ENCODE measurements at regions not wholly inside any gene's neighbourhood (a gene's known extent, or its start where the extent isn't known, plus 50 kb on each side); places are given as distances from the start of the nearest gene placed in this dataset.

GRCh38 chr1:55839626-55840025 is 624.5 kb upstream of the USP24 start:
- DNase-seq, result no peak
- Histone ChIP-seq H3K36me3 (ENCODE audit: control insufficient read depth, insufficient read depth, low read length) (no peaks in the 10 kb centered on the region), H3K4me1 (ENCODE audit: control insufficient read depth, insufficient read depth, low read length) (no peaks in the 10 kb centered on the region), H3K9me3 (replicated peaks; ENCODE audit: control insufficient read depth, low read depth, low read length) (no peaks in the 10 kb centered on the region), H3K27me3 (ENCODE audit: control insufficient read depth, insufficient read depth, low read length) (no peaks in the 10 kb centered on the region), H3K4me3 (ENCODE audit: low read length) (no peak overlapping the region), H3K27ac (ENCODE audit: low read length) (no peak overlapping the region)
- WGBS (ENCODE audit: insufficient coverage), result 94% methylated on average over 2 of the region's 5 CpGs

GRCh38 chr1:55839221-55839620 is 624.1 kb upstream of the USP24 start:
- no peaks in the 10 kb centered on the region for H3K36me3 ChIP-seq (ENCODE audit: control insufficient read depth, insufficient read depth, low read length)
- WGBS (ENCODE audit: insufficient coverage), result 100% methylated on average over 1 of the region's 1 CpG
- H3K9me3 ChIP-seq (replicated peaks; ENCODE audit: control insufficient read depth, low read depth, low read length), result no peaks in the 10 kb centered on the region
- no peak overlapping the region for H3K27ac ChIP-seq (ENCODE audit: low read length)
- no peaks in the 10 kb centered on the region for H3K4me1 ChIP-seq (ENCODE audit: control insufficient read depth, insufficient read depth, low read length)
- H3K4me3 ChIP-seq (ENCODE audit: low read length), result no peak overlapping the region
- DNase-seq, result no peak
- no peaks in the 10 kb centered on the region for H3K27me3 ChIP-seq (ENCODE audit: control insufficient read depth, insufficient read depth, low read length)

- Histone ChIP-seq H3K36me3 (ENCODE audit: control insufficient read depth, insufficient read depth, low read length) (no peaks in the 10 kb centered on the region), H3K4me3 (ENCODE audit: low read length) (no peak overlapping the region), H3K9me3 (replicated peaks; ENCODE audit: control insufficient read depth, low read depth, low read length) (no peaks in the 10 kb centered on the region), H3K27me3 (ENCODE audit: control insufficient read depth, insufficient read depth, low read length) (no peaks in the 10 kb centered on the region), H3K4me1 (ENCODE audit: control insufficient read depth, insufficient read depth, low read length) (peaks cover 4% of the 10 kb centered on the region), H3K27ac (ENCODE audit: low read length) (no peak overlapping the region)
- DNase-seq, result no peak
- 86% methylated on average over 2 of the region's 3 CpGs for WGBS (ENCODE audit: insufficient coverage)
Measured at GRCh38 chr1:55836086-55836485, 620.9 kb upstream of the USP24 start.

GRCh38 chr1:55833529-55834091 is 618.4 kb upstream of the USP24 start:
- H3K9me3 ChIP-seq (replicated peaks; ENCODE audit: control insufficient read depth, low read depth, low read length), result no peaks in the 10 kb centered on the region
- no peaks in the 10 kb centered on the region for H3K36me3 ChIP-seq (ENCODE audit: control insufficient read depth, insufficient read depth, low read length)
- no CpG with 5 or more reads among the region's 2 CpGs for WGBS (ENCODE audit: insufficient coverage)
- peak; percentile 85 for DNase-seq
- no peak overlapping the region for H3K4me3 ChIP-seq (ENCODE audit: low read length)
- H3K4me1 ChIP-seq (ENCODE audit: control insufficient read depth, insufficient read depth, low read length), result peaks cover 4% of the 10 kb centered on the region
- peak overlapping the region; percentile 82 for H3K27ac ChIP-seq (ENCODE audit: low read length)
- no peaks in the 10 kb centered on the region for H3K27me3 ChIP-seq (ENCODE audit: control insufficient read depth, insufficient read depth, low read length)

- no CpG with 5 or more reads among the region's 3 CpGs for WGBS (ENCODE audit: insufficient coverage)
Measured at GRCh38 chr1:55831759-55832158, 616.6 kb upstream of the USP24 start.

GRCh38 chr1:55828044-55828443 is 612.9 kb upstream of the USP24 start:
- no peak overlapping the region for H3K4me3 ChIP-seq (ENCODE audit: low read length)
- no peaks in the 10 kb centered on the region for H3K36me3 ChIP-seq (ENCODE audit: control insufficient read depth, insufficient read depth, low read length)
- H3K4me1 ChIP-seq (ENCODE audit: control insufficient read depth, insufficient read depth, low read length), result peaks cover 2% of the 10 kb centered on the region
- no peaks in the 10 kb centered on the region for H3K9me3 ChIP-seq (replicated peaks; ENCODE audit: control insufficient read depth, low read depth, low read length)
- 86% methylated on average over 4 of the region's 5 CpGs for WGBS (ENCODE audit: insufficient coverage)
- no peaks in the 10 kb centered on the region for H3K27me3 ChIP-seq (ENCODE audit: control insufficient read depth, insufficient read depth, low read length)
- DNase-seq, result no peak
- no peak overlapping the region for H3K27ac ChIP-seq (ENCODE audit: low read length)

More at GRCh38 chr1:55831759-55832158, 616.6 kb upstream of the USP24 start:
- DNase-seq, result no peak
- no peaks in the 10 kb centered on the region for H3K27me3 ChIP-seq (ENCODE audit: control insufficient read depth, insufficient read depth, low read length)
- peaks cover 4% of the 10 kb centered on the region for H3K4me1 ChIP-seq (ENCODE audit: control insufficient read depth, insufficient read depth, low read length)
- no peaks in the 10 kb centered on the region for H3K36me3 ChIP-seq (ENCODE audit: control insufficient read depth, insufficient read depth, low read length)
- no peak overlapping the region for H3K4me3 ChIP-seq (ENCODE audit: low read length)
- H3K9me3 ChIP-seq (replicated peaks; ENCODE audit: control insufficient read depth, low read depth, low read length), result no peaks in the 10 kb centered on the region
- no peak overlapping the region for H3K27ac ChIP-seq (ENCODE audit: low read length)

- Histone ChIP-seq H3K4me3 (ENCODE audit: low read length) (no peak overlapping the region), H3K27me3 (ENCODE audit: control insufficient read depth, insufficient read depth, low read length) (no peaks in the 10 kb centered on the region), H3K9me3 (replicated peaks; ENCODE audit: control insufficient read depth, low read depth, low read length) (no peaks in the 10 kb centered on the region), H3K4me1 (ENCODE audit: control insufficient read depth, insufficient read depth, low read length) (peaks cover 2% of the 10 kb centered on the region), H3K27ac (ENCODE audit: low read length) (no peak overlapping the region), H3K36me3 (ENCODE audit: control insufficient read depth, insufficient read depth, low read length) (no peaks in the 10 kb centered on the region)
- no CpG with 5 or more reads among the region's 4 CpGs for WGBS (ENCODE audit: insufficient coverage)
- no peak for DNase-seq
Measured at GRCh38 chr1:55827350-55827749, 612.2 kb upstream of the USP24 start.

- Histone ChIP-seq H3K27ac (ENCODE audit: low read length) (no peak overlapping the region), H3K27me3 (ENCODE audit: control insufficient read depth, insufficient read depth, low read length) (no peaks in the 10 kb centered on the region), H3K4me1 (ENCODE audit: control insufficient read depth, insufficient read depth, low read length) (peaks cover 2% of the 10 kb centered on the region), H3K9me3 (replicated peaks; ENCODE audit: control insufficient read depth, low read depth, low read length) (no peaks in the 10 kb centered on the region), H3K4me3 (ENCODE audit: low read length) (no peak overlapping the region), H3K36me3 (ENCODE audit: control insufficient read depth, insufficient read depth, low read length) (no peaks in the 10 kb centered on the region)
- 60% methylated on average over 2 of the region's 4 CpGs for WGBS (ENCODE audit: insufficient coverage)
- DNase-seq, result no peak
Measured at GRCh38 chr1:55826381-55827080, 611.4 kb upstream of the USP24 start.

- Histone ChIP-seq H3K9me3 (replicated peaks; ENCODE audit: control insufficient read depth, low read depth, low read length) (no peaks in the 10 kb centered on the region), H3K36me3 (ENCODE audit: control insufficient read depth, insufficient read depth, low read length) (no peaks in the 10 kb centered on the region), H3K27me3 (ENCODE audit: control insufficient read depth, insufficient read depth, low read length) (no peaks in the 10 kb centered on the region), H3K4me1 (ENCODE audit: control insufficient read depth, insufficient read depth, low read length) (peaks cover 2% of the 10 kb centered on the region), H3K4me3 (ENCODE audit: low read length) (no peak overlapping the region), H3K27ac (ENCODE audit: low read length) (no peak overlapping the region)
- no CpG with 5 or more reads among the region's 1 CpG for WGBS (ENCODE audit: insufficient coverage)
- no peak for DNase-seq
Measured at GRCh38 chr1:55825461-55825860, 610.3 kb upstream of the USP24 start.

- no peaks in the 10 kb centered on the region for H3K36me3 ChIP-seq (ENCODE audit: control insufficient read depth, insufficient read depth, low read length)
- H3K4me3 ChIP-seq (ENCODE audit: low read length), result no peak overlapping the region
- no peak overlapping the region for H3K27ac ChIP-seq (ENCODE audit: low read length)
Measured at GRCh38 chr1:55824251-55824640, 609.1 kb upstream of the USP24 start.

More at GRCh38 chr1:55824251-55824640, 609.1 kb upstream of the USP24 start:
- Histone ChIP-seq H3K4me1 (ENCODE audit: control insufficient read depth, insufficient read depth, low read length) (peaks cover 2% of the 10 kb centered on the region), H3K9me3 (replicated peaks; ENCODE audit: control insufficient read depth, low read depth, low read length) (no peaks in the 10 kb centered on the region), H3K27me3 (ENCODE audit: control insufficient read depth, insufficient read depth, low read length) (no peaks in the 10 kb centered on the region)
- no peak for DNase-seq
